Medulla oblongata (tissue), 1 donor: ENCODE measurements at regions not wholly inside any gene's neighbourhood (a gene's known extent, or its start where the extent isn't known, plus 50 kb on each side); places are given as distances from the start of the nearest gene placed in this dataset.

Source experiments
- DNase-seq: peaks from one replicate; pipeline ENCODE4 v3.0.0-alpha.2; 2015; ENCODE audit errors: extremely low spot score

GRCh38 chr2:129239141-129239540 lies 740.3 kb upstream of the RAB6C start:
- no peak for DNase-seq

- DNase-seq = peak; percentile 82
Observed at GRCh38 chr2:129240061-129240460, 739.4 kb upstream of the RAB6C start.

- no peak for DNase-seq
Observed at GRCh38 chr2:129242269-129242668, 737.2 kb upstream of the RAB6C start.

- no peak for DNase-seq
Observed at GRCh38 chr2:129247751-129248150, 731.7 kb upstream of the RAB6C start.

GRCh38 chr2:129248198-129248597 lies 731.3 kb upstream of the RAB6C start:
- DNase-seq = no peak

- no peak for DNase-seq
Observed at GRCh38 chr2:129252781-129253460, 726.5 kb upstream of the RAB6C start.

- peak; percentile 27 for DNase-seq
Observed at GRCh38 chr2:129253461-129253812, 726.0 kb upstream of the RAB6C start.

- no peak for DNase-seq
Observed at GRCh38 chr2:129254718-129255117, 724.7 kb upstream of the RAB6C start.

GRCh38 chr2:129255610-129256313 lies 723.7 kb upstream of the RAB6C start:
- DNase-seq = no peak

GRCh38 chr2:129256642-129257041 lies 722.8 kb upstream of the RAB6C start:
- DNase-seq = no peak

GRCh38 chr2:129262934-129263333 lies 716.5 kb upstream of the RAB6C start:
- DNase-seq = no peak

- no peak for DNase-seq
Observed at GRCh38 chr2:129263939-129264338, 715.5 kb upstream of the RAB6C start.

GRCh38 chr2:129267559-129267958 lies 711.9 kb upstream of the RAB6C start:
- no peak for DNase-seq

- DNase-seq = no peak
Observed at GRCh38 chr2:129273266-129274037, 706.0 kb upstream of the RAB6C start.

- no peak for DNase-seq
Observed at GRCh38 chr2:129274038-129274415, 705.4 kb upstream of the RAB6C start.

GRCh38 chr2:129274918-129275317 lies 704.5 kb upstream of the RAB6C start:
- no peak for DNase-seq

- no peak for DNase-seq
Observed at GRCh38 chr2:129275706-129276105, 703.8 kb upstream of the RAB6C start.

GRCh38 chr2:129276978-129277584 lies 702.4 kb upstream of the RAB6C start:
- no peak for DNase-seq

- DNase-seq = no peak
Observed at GRCh38 chr2:129277585-129277981, 701.9 kb upstream of the RAB6C start.

GRCh38 chr2:129281791-129282530 lies 697.5 kb upstream of the RAB6C start:
- DNase-seq = no peak

- DNase-seq = no peak
Observed at GRCh38 chr2:129285012-129285411, 694.5 kb upstream of the RAB6C start.

GRCh38 chr2:129293326-129293725 lies 686.1 kb upstream of the RAB6C start:
- DNase-seq = no peak
